Kidney epithelial cell (primary cell): ENCODE measurements at regions not wholly inside any gene's neighbourhood (a gene's known extent, or its start where the extent isn't known, plus 50 kb on each side); places are given as distances from the start of the nearest gene placed in this dataset.

ENCODE experiments used
- DNase-seq: peaks from one replicate; pipeline ENCODE4 v3.0.0-alpha.2; 2010; ENCODE audit warnings: low read depth
- H3K27me3 ChIP-seq: 2 replicates; pipeline ENCODE4 v1.6.0; 2011; ENCODE audit warnings: low read length; ENCODE audit not compliant: control insufficient read depth, insufficient read depth
- H3K36me3 ChIP-seq: 2 replicates; pipeline ENCODE4 v1.5.1; 2011; ENCODE audit warnings: low read length; ENCODE audit not compliant: control insufficient read depth, insufficient read depth
- H3K4me3 ChIP-seq: 2 replicates; pipeline ENCODE4 v1.5.1; 2011; ENCODE audit warnings: low read depth, mild to moderate bottlenecking, control low read depth, low read length
- TF ChIP-seq, protein P1 (sequence below): IDR thresholded peaks from 2 replicates; pipeline ENCODE4 v1.5.1; 2011; ENCODE audit warnings: mild to moderate bottlenecking, moderate library complexity, low read length, control low read depth, inconsistent platforms; ENCODE audit not compliant: insufficient read depth, poor library complexity, severe bottlenecking

DNA sequence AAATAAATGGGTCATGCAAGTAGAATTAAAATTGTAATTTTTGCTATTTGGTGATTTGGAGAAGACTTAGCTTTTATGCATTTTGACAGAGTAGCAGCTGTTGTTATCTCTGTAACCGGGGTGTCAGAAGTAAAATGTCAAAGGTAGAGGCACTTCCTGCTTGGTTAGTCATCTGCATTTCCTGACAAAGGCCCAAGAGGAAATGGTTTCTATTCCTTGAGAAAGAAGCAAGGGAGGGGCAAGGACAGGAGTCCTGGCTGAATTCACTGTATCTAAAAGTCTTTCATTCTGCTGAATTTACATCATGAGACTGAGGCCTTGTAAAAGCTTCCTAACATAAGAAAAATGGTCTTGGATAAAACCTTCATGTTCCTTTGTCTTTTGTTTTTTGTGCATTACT, 550.9 kb upstream of the BOD1L1 start:
- peak; percentile 10 for DNase-seq
- TF ChIP-seq, protein P1, sequence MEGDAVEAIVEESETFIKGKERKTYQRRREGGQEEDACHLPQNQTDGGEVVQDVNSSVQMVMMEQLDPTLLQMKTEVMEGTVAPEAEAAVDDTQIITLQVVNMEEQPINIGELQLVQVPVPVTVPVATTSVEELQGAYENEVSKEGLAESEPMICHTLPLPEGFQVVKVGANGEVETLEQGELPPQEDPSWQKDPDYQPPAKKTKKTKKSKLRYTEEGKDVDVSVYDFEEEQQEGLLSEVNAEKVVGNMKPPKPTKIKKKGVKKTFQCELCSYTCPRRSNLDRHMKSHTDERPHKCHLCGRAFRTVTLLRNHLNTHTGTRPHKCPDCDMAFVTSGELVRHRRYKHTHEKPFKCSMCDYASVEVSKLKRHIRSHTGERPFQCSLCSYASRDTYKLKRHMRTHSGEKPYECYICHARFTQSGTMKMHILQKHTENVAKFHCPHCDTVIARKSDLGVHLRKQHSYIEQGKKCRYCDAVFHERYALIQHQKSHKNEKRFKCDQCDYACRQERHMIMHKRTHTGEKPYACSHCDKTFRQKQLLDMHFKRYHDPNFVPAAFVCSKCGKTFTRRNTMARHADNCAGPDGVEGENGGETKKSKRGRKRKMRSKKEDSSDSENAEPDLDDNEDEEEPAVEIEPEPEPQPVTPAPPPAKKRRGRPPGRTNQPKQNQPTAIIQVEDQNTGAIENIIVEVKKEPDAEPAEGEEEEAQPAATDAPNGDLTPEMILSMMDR, result no peak
- no peaks in the 10 kb centered on the region for H3K27me3 ChIP-seq

DNA sequence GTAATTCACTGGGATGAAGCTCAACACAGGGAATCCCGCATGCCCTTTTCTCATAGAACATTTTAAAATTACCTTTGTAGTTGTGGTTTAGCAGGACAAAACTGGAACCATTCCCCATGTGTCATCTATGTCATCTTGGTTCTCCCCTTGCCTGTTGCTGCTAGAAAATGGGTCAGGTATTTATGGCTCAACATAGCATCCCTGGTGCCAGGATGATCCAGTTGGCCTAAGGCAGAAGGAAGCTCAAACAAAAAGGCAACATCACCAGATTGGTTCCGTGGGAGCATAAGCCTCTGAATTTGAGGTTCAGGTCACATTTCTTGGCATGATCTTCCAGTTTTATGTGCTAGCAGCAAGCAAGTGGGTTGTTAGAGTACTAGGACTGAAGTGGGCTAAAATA, 552.6 kb upstream of the BOD1L1 start:
- no peaks in the 10 kb centered on the region for H3K27me3 ChIP-seq
- no peaks in the 10 kb centered on the region for H3K36me3 ChIP-seq
- TF ChIP-seq, protein P1, result no peak
- no peak overlapping the region for H3K4me3 ChIP-seq
- no peak for DNase-seq

More for the DNA sequence above, 550.9 kb upstream of the BOD1L1 start:
- Histone ChIP-seq H3K36me3 (no peaks in the 10 kb centered on the region), H3K4me3 (no peak overlapping the region)

DNA sequence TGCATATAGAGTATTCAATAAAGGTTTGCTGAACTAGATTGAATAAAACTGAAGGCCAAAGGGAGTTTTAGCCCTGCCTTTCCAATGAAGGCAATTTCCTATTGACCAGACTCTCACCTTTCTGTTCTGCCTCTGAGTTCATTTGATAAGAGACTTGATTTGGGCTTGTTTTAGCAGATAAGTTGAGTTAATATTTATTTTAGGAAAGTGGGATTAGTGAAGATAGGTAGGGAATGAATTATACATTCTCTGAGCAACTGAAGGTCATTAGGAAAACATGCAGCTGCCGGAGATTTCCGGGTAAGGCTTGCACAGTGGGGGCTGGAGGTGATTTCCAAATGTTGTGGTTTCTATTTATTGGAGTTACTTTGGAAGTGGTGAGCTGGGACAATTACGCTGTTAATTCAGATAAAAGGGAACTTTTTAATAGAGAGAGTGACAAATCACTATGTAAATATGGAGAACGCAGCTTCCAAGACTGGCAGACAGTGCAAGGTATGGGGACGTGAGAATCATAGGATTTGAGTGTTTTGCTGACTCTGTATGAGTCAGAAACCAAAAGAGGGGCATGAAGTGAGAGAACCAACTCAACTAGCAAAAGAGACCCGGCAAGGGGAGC, 553.6 kb upstream of the BOD1L1 start:
- Histone ChIP-seq H3K4me3 (no peak overlapping the region), H3K27me3 (no peaks in the 10 kb centered on the region), H3K36me3 (no peaks in the 10 kb centered on the region)
- DNase-seq, result no peak
- TF ChIP-seq, protein P1, result no peak

DNA sequence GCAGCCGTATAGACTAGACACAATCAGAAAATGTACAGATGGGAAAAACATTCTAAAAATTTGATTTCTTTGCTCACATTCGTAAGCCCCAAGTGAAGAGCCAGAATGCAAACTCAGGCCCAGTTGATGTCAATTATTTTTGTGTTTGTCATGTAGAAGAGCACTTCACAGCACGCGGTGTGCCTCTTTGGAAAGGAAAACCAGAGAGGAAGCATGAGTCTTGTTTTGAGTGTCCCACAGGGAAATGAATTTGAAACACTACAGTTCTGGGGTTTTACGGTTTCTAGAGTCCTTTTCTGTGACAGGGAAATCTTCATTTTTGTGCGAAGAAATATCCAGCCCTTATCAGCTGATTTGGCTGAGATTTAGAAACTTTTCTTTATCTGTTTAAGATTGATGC, 554.6 kb upstream of the BOD1L1 start:
- no peaks in the 10 kb centered on the region for H3K36me3 ChIP-seq
- TF ChIP-seq, protein P1, result no peak
- H3K4me3 ChIP-seq, result no peak overlapping the region
- no peaks in the 10 kb centered on the region for H3K27me3 ChIP-seq
- no peak for DNase-seq

DNA sequence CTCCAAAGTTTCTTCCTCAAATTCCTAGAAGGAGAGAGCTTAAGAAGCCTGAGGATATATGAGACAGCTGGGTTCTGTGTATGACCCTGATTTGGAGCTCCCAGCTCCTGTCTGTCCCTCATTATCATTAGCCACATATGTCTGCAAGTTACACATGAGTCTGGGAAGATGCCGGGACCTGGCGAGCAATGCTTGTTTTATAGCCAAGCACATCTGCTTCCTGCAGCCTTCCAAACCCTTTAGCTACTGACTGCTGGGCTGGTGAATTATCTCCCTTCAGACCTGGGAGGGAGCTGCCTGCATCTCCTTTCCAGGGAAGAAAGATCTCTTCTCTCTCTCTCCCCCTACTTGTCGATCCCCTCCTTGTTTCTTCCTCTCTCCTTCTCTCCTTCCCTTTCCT, 556.7 kb upstream of the BOD1L1 start:
- no peak overlapping the region for H3K4me3 ChIP-seq
- no peaks in the 10 kb centered on the region for H3K36me3 ChIP-seq
- no peaks in the 10 kb centered on the region for H3K27me3 ChIP-seq
- DNase-seq, result no peak
- TF ChIP-seq, protein P1, result no peak

DNA sequence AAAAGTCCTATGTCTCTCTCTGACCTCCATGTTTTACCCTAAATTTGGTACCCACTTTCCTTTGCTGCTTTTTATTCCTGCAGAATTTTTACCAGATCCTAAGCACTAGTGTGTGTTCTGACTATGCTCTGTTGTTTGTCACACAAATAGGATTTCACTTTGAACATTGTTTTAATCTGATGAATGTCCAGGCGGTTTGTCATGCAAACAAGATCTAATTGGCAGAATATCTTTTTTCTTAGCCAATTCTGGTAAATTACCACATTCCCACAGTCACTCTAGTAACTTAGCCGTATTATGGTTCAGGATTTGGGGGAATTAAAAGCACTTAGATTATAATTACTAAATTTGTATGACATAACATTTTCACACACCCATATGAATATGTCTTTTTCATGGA, 557.2 kb upstream of the BOD1L1 start:
- no peak overlapping the region for H3K4me3 ChIP-seq
- DNase-seq, result no peak
- no peaks in the 10 kb centered on the region for H3K27me3 ChIP-seq
- TF ChIP-seq, protein P1, result no peak
- H3K36me3 ChIP-seq, result no peaks in the 10 kb centered on the region
